HT1080 (cell line): ENCODE measurements at regions not wholly inside any gene's neighbourhood (a gene's known extent, or its start where the extent isn't known, plus 50 kb on each side); places are given as distances from the start of the nearest gene placed in this dataset.
"Not testable (repeated sequence)": the region's sequence is repeated elsewhere in the genome, so short reads cannot be mapped to it uniquely, and the experiment has no call there.

Experiments used
- DNase-seq: peaks from one replicate; pipeline ENCODE4 v3.0.0-alpha.2; 2015; ENCODE audit warnings: low read depth

DNA sequence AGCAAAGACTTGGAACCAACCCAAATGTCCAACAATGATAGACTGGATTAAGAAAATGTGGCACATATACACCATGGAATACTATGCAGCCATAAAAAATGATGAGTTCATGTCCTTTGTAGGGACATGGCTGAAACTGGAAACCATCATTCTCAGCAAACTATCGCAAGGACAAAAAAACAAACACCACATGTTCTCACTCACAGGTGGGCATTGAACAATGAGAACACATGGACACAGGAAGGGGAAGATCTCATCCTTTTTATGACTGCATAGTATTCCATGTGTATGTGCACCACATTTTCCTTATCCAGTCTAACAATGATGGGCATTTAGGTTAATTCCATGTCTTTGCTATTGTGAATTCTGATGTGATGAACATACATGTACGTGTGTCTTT is 652.0 kb upstream of the LRRN3 start:
- DNase-seq = not testable (repeated sequence)

GRCh38 chr7:110442381-110442837 is 648.5 kb upstream of the LRRN3 start:
- DNase-seq = peak; percentile 64

GRCh38 chr7:110446658-110447057 is 644.3 kb upstream of the LRRN3 start:
- no peak for DNase-seq

DNA sequence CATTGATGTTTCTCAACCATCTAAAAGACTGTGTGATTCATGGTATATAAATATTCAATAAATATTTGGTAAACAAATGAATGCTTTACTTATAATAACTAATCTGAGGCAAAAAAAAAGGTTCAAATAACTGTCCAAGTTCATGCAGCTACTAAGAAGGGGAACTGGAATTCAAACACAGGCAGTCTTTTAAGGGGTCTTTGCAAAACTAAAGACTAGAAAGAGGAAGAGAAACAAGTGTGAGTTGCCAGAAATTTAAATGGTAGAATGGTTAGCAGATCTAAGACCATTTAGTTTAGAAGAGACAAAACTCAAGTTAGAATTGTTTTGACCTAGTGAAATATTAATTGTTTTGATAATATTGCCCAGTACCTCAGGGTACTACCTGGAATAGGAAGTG is 642.0 kb upstream of the LRRN3 start:
- no peak for DNase-seq

- DNase-seq = no peak
These were observed 636.2 kb upstream of the LRRN3 start for GRCh38 chr7:110454713-110455112.

DNA sequence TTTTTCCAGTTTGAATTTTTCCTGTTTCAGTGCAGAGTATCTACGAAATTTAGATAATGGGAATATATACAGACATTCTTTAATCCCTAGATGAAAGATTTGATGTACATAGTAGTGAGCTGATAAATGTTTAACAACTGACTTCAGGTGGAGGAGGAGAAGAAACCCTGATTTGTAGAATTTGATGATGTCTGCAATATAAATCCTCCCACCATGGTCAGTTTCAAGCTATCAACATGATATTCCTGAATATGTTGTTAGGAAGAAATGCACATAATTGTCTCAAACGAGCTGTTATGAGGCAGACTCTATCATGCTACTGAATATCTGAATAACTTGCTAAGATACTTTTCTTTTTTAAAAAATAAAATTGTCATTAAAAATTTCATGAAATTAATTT is 629.3 kb upstream of the LRRN3 start:
- DNase-seq = no peak

- peak; percentile 10 for DNase-seq
These were observed 620.5 kb upstream of the LRRN3 start for GRCh38 chr7:110470420-110470819.

GRCh38 chr7:110472419-110472818 is 618.5 kb upstream of the LRRN3 start:
- DNase-seq = not testable (repeated sequence)

GRCh38 chr7:110480964-110481363 is 610.0 kb upstream of the LRRN3 start:
- DNase-seq = no peak

GRCh38 chr7:110483553-110483952 is 607.4 kb upstream of the LRRN3 start:
- no peak for DNase-seq

GRCh38 chr7:110484356-110484755 is 606.6 kb upstream of the LRRN3 start:
- no peak for DNase-seq

- DNase-seq = no peak
These were observed 604.4 kb upstream of the LRRN3 start for GRCh38 chr7:110486549-110486948.

- peak; percentile 51 for DNase-seq
These were observed 588.0 kb upstream of the LRRN3 start for GRCh38 chr7:110502888-110503465.

- DNase-seq = no peak
These were observed 583.6 kb upstream of the LRRN3 start for GRCh38 chr7:110507369-110507768.

DNA sequence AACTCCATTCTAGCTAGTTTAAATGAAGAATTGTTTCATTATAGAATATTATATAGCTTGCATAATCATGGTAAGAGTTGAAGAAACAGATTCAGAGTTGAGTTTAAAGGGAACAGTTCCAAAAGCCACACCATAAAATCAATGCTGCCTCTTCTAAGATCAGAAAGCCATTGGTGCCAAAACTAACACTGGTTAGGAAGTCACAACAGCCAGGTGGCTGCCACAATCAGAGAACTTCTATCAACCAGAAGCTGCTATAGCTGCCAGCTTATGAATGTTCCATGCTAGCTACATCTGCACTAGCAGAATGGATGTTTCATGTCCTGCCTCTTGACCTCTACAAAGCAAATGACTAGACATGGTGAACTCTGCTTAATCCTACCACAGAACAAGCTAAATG is 583.1 kb upstream of the LRRN3 start:
- no peak for DNase-seq

DNA sequence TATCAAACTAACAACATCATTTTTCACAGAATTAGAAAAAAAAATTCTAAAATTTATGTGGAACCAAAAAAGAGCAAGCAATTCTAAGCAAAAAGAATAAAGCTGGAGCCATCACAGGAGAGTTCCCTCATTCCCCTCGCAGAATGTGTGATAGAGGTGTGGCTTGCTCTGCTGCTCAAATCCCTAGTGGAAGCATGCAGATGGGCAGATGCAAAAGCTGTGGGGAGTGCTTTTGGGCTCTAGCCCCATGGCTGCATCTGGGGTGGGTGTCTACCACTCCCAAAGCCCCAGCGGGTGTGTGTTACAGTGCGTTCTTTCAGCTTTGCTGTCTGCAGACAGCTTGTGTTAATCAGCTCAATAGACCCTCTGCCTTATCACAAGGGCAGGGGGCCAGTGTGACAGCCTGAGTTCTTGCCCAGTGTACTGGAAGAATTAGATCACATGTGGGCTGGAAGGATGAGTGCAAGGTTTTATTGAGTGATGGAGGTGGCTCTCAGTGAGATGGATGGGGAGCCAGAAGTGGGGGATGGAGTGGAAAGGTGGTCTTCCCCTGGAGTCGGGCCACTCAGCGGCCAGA is 575.9 kb upstream of the LRRN3 start:
- DNase-seq = not testable (repeated sequence)

DNA sequence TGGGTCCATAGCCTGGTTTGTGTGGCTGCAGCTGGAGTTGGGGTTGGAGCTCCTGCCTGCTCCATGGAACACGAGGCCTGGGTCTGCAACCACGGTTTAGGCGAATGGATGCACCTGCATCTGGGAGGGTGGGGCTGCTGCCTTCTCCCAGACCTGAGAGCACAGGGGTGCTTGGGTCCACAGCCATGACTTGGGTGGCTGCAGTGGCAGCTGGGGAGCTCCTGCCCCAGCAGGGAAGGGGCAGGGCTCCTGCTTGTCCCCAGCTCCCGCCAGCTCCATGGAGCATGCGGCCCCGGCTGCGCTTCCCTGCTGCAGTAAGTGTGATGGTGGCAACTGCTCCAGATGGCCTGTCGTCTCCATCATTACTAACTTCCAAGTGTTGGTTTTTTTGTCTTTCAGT is 571.1 kb upstream of the LRRN3 start:
- no peak for DNase-seq

- DNase-seq = no peak
These were observed 569.5 kb upstream of the LRRN3 start for GRCh38 chr7:110521357-110521911.

DNA sequence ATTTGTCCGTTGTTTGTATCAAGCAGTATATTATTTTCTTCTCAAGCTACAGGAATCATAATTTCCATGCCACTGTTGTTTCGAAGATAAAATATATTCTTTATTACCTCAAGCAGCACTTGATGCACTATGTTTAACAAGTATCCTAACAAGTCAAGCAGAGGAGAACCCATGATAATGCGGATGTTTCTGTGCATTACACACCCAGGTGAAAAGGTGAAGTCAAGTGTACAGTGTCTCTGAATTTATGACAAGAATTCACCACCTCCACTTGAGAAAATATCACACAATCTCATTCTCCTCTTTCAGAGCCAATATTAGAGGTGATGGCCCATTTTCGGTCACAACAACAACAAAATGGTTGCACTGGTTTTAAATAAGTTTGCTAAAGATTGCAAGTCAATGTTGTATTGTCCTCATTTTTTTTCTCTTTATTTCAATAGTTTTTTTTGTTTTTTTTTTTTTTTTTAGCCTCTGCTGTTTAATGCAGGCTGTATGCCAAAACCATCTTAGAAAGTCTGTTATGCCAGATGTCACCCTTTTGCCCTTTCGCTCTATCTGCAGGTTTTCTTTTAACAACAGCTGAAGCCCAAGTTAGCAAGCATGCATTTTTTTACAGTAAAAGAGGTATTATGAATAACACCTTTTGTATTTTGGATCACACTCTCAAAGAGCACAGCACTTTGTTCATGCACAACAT is 568.7 kb upstream of the LRRN3 start:
- DNase-seq = no peak

DNA sequence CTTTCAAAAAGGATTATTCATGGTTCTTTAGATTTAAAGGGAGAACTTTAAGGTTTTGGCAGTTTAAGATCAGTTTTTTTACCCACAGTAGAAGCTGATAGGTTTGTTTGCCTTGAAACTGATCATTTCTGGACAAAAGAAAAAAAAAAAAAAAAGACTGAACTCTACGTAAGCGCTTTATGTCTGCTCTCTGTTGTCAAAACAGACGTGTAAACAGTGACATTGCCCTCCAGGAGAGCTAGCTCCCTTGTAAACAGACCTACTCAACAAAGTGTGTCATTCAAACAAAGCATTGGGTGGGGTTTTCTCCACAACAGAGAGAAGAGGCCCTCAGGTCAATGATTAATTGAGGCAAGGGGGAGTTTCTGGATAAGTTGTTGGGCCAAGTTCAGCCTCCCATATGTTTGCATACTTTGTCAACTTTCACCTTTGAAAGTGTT is 568.1 kb upstream of the LRRN3 start:
- no peak for DNase-seq

DNA sequence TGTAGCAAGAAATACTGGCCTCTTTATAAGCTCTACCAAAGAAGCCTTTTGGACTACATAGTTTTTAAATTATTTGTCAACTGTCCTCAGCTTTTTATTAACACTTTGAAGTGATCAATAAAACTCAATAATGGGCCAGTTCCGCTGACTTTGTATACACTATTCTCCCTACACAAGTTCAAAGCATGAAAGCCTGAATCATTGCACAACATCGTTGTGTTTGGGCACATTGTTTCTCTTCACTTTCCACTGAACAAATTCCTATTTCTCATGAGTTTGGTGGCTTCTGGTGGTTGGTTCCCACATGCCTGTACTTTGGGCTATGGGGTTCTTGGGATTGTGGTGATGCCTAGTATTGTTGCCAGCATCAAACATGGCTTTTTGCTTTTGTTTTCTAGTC is 561.8 kb upstream of the LRRN3 start:
- DNase-seq = no peak

DNA sequence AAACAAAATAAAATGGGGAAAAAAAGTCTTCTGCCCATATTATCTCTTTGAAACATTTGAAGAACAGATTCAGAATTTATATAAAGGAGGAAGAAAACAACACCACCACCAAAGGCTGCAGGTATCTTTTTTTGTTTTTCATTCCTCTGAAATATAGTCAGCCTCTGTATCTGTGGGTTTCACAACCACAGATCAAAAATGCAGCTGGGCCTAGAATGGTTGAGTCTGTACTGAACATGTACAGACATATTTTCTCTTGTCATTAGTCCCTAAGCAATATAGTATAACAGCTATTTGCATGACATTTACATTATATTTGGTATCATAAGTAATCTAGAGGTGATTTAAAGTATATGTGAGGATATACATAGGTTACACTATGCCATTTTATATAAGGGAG is 559.7 kb upstream of the LRRN3 start:
- no peak for DNase-seq
